WTC11 (cell line): ENCODE measurements at regions not wholly inside any gene's neighbourhood (a gene's known extent, or its start where the extent isn't known, plus 50 kb on each side); places are given as distances from the start of the nearest gene placed in this dataset.

Source experiments
- ATAC-seq: fragments of 200-7000 bp; cut with Tn5 transposase; 2 replicates; pipeline ENCODE4 v1.10.0; 2021; ENCODE audit warnings: mild to moderate bottlenecking, moderate library complexity
- CTCF ChIA-PET: fragments of 300-600 bp; sonication (Branson Sonifier 250); formaldehyde crosslinking; loops from one replicate; lab custom pipeline; 2021; ENCODE audit warnings: antibody characterized with exemption; lab: Charles Lee
- POLR2A ChIA-PET: fragments of 350-600 bp; sonication (Branson Sonifier 250); formaldehyde crosslinking; loops from one replicate; lab custom pipeline; 2021; ENCODE audit warnings: antibody characterized with exemption; lab: Charles Lee
- DNase-seq: peaks from one replicate; pipeline ENCODE4 v3.0.0; 2021; ENCODE audit warnings: low spot score
- H3K27ac Mint-ChIP-seq: 2 replicates; pipeline ENCODE4 v1.8.0; 2021; ENCODE audit warnings: mixed read lengths
- H3K27me3 Mint-ChIP-seq: 2 replicates; pipeline ENCODE4 v1.8.0; 2021; ENCODE audit warnings: low read depth, mild to moderate bottlenecking, moderate library complexity, mixed read lengths
- H3K36me3 Mint-ChIP-seq: 2 replicates; pipeline ENCODE4 v1.8.0; 2021; ENCODE audit warnings: mixed read lengths
- H3K4me1 Mint-ChIP-seq: 2 replicates; pipeline ENCODE4 v1.8.0; 2022; ENCODE audit warnings: mixed read lengths
- H3K4me3 Mint-ChIP-seq: 2 replicates; pipeline ENCODE4 v1.8.0; 2021; ENCODE audit warnings: mild to moderate bottlenecking, moderate library complexity, mixed read lengths
- H3K9me3 Mint-ChIP-seq: 2 replicates; pipeline ENCODE4 v1.8.0; 2021; ENCODE audit warnings: mixed read lengths
- AR ChIP-seq: fragments of 250-450 bp; sonication (Bioruptor Pico); IDR thresholded peaks from 2 replicates; pipeline ENCODE4 v1.9.0; 2021; ENCODE audit warnings: mild to moderate bottlenecking
- ARID4B ChIP-seq: sonication (generic); formaldehyde crosslinking; IDR thresholded peaks from 2 replicates; pipeline ENCODE4 v1.8.0; 2023; ENCODE audit warnings: missing genetic modification reagents, mild to moderate bottlenecking, borderline replicate concordance
- ATF2 ChIP-seq: sonication (generic); formaldehyde crosslinking; IDR thresholded peaks from 2 replicates; pipeline ENCODE4 v1.8.1; 2022; ENCODE audit warnings: low read depth, missing genetic modification reagents, borderline replicate concordance
- CREB1 ChIP-seq: sonication (generic); formaldehyde crosslinking; IDR thresholded peaks from 2 replicates; pipeline ENCODE4 v1.8.0; 2023; ENCODE audit warnings: mild to moderate bottlenecking, missing genetic modification reagents
- FOXP4 ChIP-seq: sonication (generic); formaldehyde crosslinking; IDR thresholded peaks from 2 replicates; pipeline ENCODE4 v1.8.0; 2022; ENCODE audit warnings: mild to moderate bottlenecking, missing genetic modification reagents
- GRHL2 ChIP-seq: fragments of 250-450 bp; sonication (Bioruptor Pico); IDR thresholded peaks from 2 replicates; pipeline ENCODE4 v1.8.0; 2022; ENCODE audit warnings: mild to moderate bottlenecking, moderate library complexity; ENCODE audit not compliant: insufficient replicate concordance, severe bottlenecking
- HMGXB4 ChIP-seq: sonication (generic); formaldehyde crosslinking; IDR thresholded peaks from 2 replicates; pipeline ENCODE4 v1.8.1; 2023; ENCODE audit warnings: mild to moderate bottlenecking, moderate library complexity, missing genetic modification reagents
- NFYB ChIP-seq: sonication (generic); formaldehyde crosslinking; conservative IDR thresholded peaks from 2 replicates; pipeline ENCODE4 v1.8.0; 2022; ENCODE audit warnings: low read depth, missing genetic modification reagents
- PRDM15 ChIP-seq: sonication (generic); formaldehyde crosslinking; IDR thresholded peaks from 2 replicates; pipeline ENCODE4 v1.8.0; 2022; ENCODE audit warnings: missing genetic modification reagents
- PREB ChIP-seq: sonication (generic); formaldehyde crosslinking; IDR thresholded peaks from 2 replicates; pipeline ENCODE4 v1.8.1; 2022; ENCODE audit warnings: mild to moderate bottlenecking, missing genetic modification reagents, moderate library complexity, borderline replicate concordance
- PRRX2 ChIP-seq: fragments of 250-450 bp; sonication (Bioruptor Pico); IDR thresholded peaks from 2 replicates; pipeline ENCODE4 v1.8.0; 2021; ENCODE audit warnings: mild to moderate bottlenecking
- ZNF121 ChIP-seq: sonication (generic); formaldehyde crosslinking; IDR thresholded peaks from 2 replicates; pipeline ENCODE4 v1.8.0; 2023; ENCODE audit warnings: missing genetic modification reagents
- ZNF263 ChIP-seq: sonication (generic); formaldehyde crosslinking; IDR thresholded peaks from 2 replicates; pipeline ENCODE4 v1.8.1; 2022; ENCODE audit warnings: low read depth, mild to moderate bottlenecking, moderate library complexity, missing genetic modification reagents
- ZNF416 ChIP-seq: fragments of 250-450 bp; sonication (Bioruptor Pico); IDR thresholded peaks from 2 replicates; pipeline ENCODE4 v1.9.0; 2021; ENCODE audit warnings: mild to moderate bottlenecking, inconsistent platforms
- ZNF423 ChIP-seq: fragments of 250-450 bp; sonication (Bioruptor Pico); IDR thresholded peaks from 2 replicates; pipeline ENCODE4 v2.1.2; 2022; ENCODE audit warnings: mild to moderate bottlenecking, moderate library complexity
- ZNF512 ChIP-seq: sonication (generic); formaldehyde crosslinking; IDR thresholded peaks from 2 replicates; pipeline ENCODE4 v1.8.1; 2022; ENCODE audit warnings: missing genetic modification reagents, borderline replicate concordance

- H3K4me3 Mint-ChIP-seq, result no peak overlapping the region
- ATAC-seq, result no peak
- no peak overlapping the region for H3K27ac Mint-ChIP-seq
- DNase-seq, result no peak
- no peaks in the 10 kb centered on the region for H3K4me1 Mint-ChIP-seq
- POLR2A ChIA-PET, result no interaction called here
- peaks cover 2% of the 10 kb centered on the region; the same call in 1 of the 2 replicates for H3K36me3 Mint-ChIP-seq
- H3K27me3 Mint-ChIP-seq, result peaks cover 5% of the 10 kb centered on the region
- no peak for TF ChIP-seq PREB (CRISPR knock-in tag)
- TF ChIP-seq ZNF263 (CRISPR knock-in tag), result no peak
- TF ChIP-seq NFYB (CRISPR knock-in tag), result no peak
- TF ChIP-seq FOXP4, result no peak
- TF ChIP-seq ZNF423, result no peak
- no peak for TF ChIP-seq ZNF121 (CRISPR knock-in tag)
- no peak for TF ChIP-seq CREB1 (CRISPR knock-in tag)
- no peak for TF ChIP-seq ATF2 (CRISPR knock-in tag)
- no peak for TF ChIP-seq HMGXB4 (CRISPR knock-in tag)
- no peak for TF ChIP-seq ARID4B
- no peak for TF ChIP-seq PRDM15 (CRISPR knock-in tag)
- no peak for TF ChIP-seq ZNF416
- TF ChIP-seq ZNF512 (CRISPR knock-in tag), result no peak
- TF ChIP-seq PRRX2 (CRISPR knock-in tag), result no peak
- no peak for TF ChIP-seq GRHL2
- no peak for TF ChIP-seq AR
- H3K9me3 Mint-ChIP-seq, result peaks cover 23% of the 10 kb centered on the region
- CTCF ChIA-PET, result no interaction called here
These were observed 204.6 kb downstream of the RTL9 start for GRCh38 chrX:110563282-110563681.
